Muscle layer of colon (tissue), 2 donors: ENCODE measurements at regions not wholly inside any gene's neighbourhood (a gene's known extent, or its start where the extent isn't known, plus 50 kb on each side); places are given as distances from the start of the nearest gene placed in this dataset.

Experiments used
- H3K27ac ChIP-seq: one replicate; pipeline ENCODE4 v1.7.0; 2013; ENCODE audit warnings: low read depth, mild to moderate bottlenecking, low read length, moderate library complexity
- H3K27me3 ChIP-seq, 2 donors: one replicate each; pipeline ENCODE4 v1.7.0; 2013; ENCODE audit warnings: low read length in 2 of 2, mild to moderate bottlenecking in 2 of 2; ENCODE audit not compliant: insufficient read depth in 2 of 2, control insufficient read depth in 1 of 2
- H3K36me3 ChIP-seq: one replicate; pipeline ENCODE4 v1.7.0; 2013; ENCODE audit warnings: mild to moderate bottlenecking, low read length; ENCODE audit not compliant: insufficient read depth
- H3K4me1 ChIP-seq: one replicate; pipeline ENCODE4 v1.7.0; 2013; ENCODE audit warnings: mild to moderate bottlenecking, low read length; ENCODE audit not compliant: insufficient read depth
- H3K4me3 ChIP-seq, 2 donors: one replicate each; pipeline ENCODE4 v1.7.0; 2013; ENCODE audit warnings: low read length in 2 of 2, low read depth in 1 of 2, mild to moderate bottlenecking in 1 of 2, moderate library complexity in 1 of 2
- H3K9ac ChIP-seq: one replicate; pipeline ENCODE4 v1.7.0; 2013; ENCODE audit warnings: low read length
- H3K9me3 ChIP-seq: one replicate; pipeline ENCODE4 v1.7.0; 2013; ENCODE audit warnings: mild to moderate bottlenecking, low read length
- donor health status: abdominal sarcoma.
- donor health status: Adenocarcinoma of cecum.

GRCh38 chr2:191516260-191516659, 161.7 kb upstream of the NABP1 start:
- H3K36me3 ChIP-seq = no peaks in the 10 kb centered on the region
- no peaks in the 10 kb centered on the region for H3K4me1 ChIP-seq
- H3K27me3 ChIP-seq = no peaks in the 10 kb centered on the region
- H3K4me3 ChIP-seq = no peak overlapping the region
- H3K9me3 ChIP-seq = no peaks in the 10 kb centered on the region
- no peak overlapping the region for H3K27ac ChIP-seq
- no peak overlapping the region for H3K9ac ChIP-seq

GRCh38 chr2:191521608-191522208, 156.2 kb upstream of the NABP1 start:
- H3K9ac ChIP-seq = no peak overlapping the region
- H3K4me3 ChIP-seq = no peak overlapping the region
- no peaks in the 10 kb centered on the region for H3K9me3 ChIP-seq
- H3K27ac ChIP-seq = no peak overlapping the region
- H3K4me1 ChIP-seq = no peaks in the 10 kb centered on the region
- H3K27me3 ChIP-seq = no peaks in the 10 kb centered on the region
- H3K36me3 ChIP-seq = no peaks in the 10 kb centered on the region

GRCh38 chr2:191522478-191523120, 155.3 kb upstream of the NABP1 start:
- H3K9me3 ChIP-seq = no peaks in the 10 kb centered on the region
- H3K36me3 ChIP-seq = no peaks in the 10 kb centered on the region
- no peaks in the 10 kb centered on the region for H3K4me1 ChIP-seq
- H3K27me3 ChIP-seq = no peaks in the 10 kb centered on the region
- no peak overlapping the region for H3K9ac ChIP-seq
- H3K27ac ChIP-seq = no peak overlapping the region
- no peak overlapping the region for H3K4me3 ChIP-seq

GRCh38 chr2:191526091-191526490, 151.8 kb upstream of the NABP1 start:
- Histone ChIP-seq H3K36me3 (no peaks in the 10 kb centered on the region), H3K4me1 (no peaks in the 10 kb centered on the region), H3K9ac (no peak overlapping the region), H3K4me3 (no peak overlapping the region), H3K9me3 (no peaks in the 10 kb centered on the region), H3K27ac (no peak overlapping the region), H3K27me3 (no peaks in the 10 kb centered on the region)

- Histone ChIP-seq H3K9ac (no peak overlapping the region), H3K4me1 (no peaks in the 10 kb centered on the region), H3K9me3 (no peaks in the 10 kb centered on the region), H3K27ac (no peak overlapping the region), H3K27me3 (no peaks in the 10 kb centered on the region), H3K4me3 (no peak overlapping the region), H3K36me3 (no peaks in the 10 kb centered on the region)
Observed at GRCh38 chr2:191526536-191526935, 151.4 kb upstream of the NABP1 start.

DNA sequence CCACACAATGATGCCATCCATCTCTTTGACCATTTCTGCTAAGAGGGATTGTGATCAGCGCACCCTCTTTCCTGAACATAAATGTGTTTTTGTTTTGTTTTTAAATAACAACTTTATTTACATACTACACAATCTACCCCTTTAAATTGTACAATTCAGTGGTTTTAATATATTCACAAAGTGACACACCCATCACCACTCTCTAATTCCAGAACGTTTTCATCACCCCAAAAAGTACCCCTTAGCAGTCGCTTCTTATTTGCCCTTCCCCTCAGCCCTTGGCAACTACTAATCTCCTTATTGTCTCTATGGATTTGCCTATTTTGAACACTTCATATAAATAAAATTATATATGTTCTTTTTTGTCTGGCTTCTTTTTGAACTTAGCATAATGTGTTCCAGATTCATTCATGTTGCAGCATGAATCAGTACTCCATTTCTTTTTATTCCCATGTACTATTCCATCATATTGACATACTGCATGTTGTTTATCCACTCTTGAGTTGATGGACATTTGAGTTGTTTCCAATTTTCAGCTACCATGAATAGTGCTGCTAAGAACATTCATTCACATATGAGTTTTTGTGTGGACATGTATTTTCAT, 150.9 kb upstream of the NABP1 start:
- H3K27ac ChIP-seq = no peak overlapping the region
- H3K4me1 ChIP-seq = no peaks in the 10 kb centered on the region
- H3K9ac ChIP-seq = no peak overlapping the region
- H3K4me3 ChIP-seq = no peak overlapping the region
- H3K9me3 ChIP-seq = no peaks in the 10 kb centered on the region
- no peaks in the 10 kb centered on the region for H3K27me3 ChIP-seq
- no peaks in the 10 kb centered on the region for H3K36me3 ChIP-seq

- no peaks in the 10 kb centered on the region for H3K36me3 ChIP-seq
- no peak overlapping the region for H3K27ac ChIP-seq
- H3K4me1 ChIP-seq = no peaks in the 10 kb centered on the region
- no peaks in the 10 kb centered on the region for H3K9me3 ChIP-seq
- no peak overlapping the region for H3K9ac ChIP-seq
- no peak overlapping the region for H3K4me3 ChIP-seq
- no peaks in the 10 kb centered on the region for H3K27me3 ChIP-seq
Observed at GRCh38 chr2:191530618-191531017, 147.3 kb upstream of the NABP1 start.

GRCh38 chr2:191533693-191534180, 144.2 kb upstream of the NABP1 start:
- Histone ChIP-seq H3K4me3 (no peak overlapping the region), H3K27ac (no peak overlapping the region), H3K36me3 (no peaks in the 10 kb centered on the region), H3K9me3 (no peaks in the 10 kb centered on the region), H3K9ac (no peak overlapping the region), H3K4me1 (no peaks in the 10 kb centered on the region), H3K27me3 (no peaks in the 10 kb centered on the region)

DNA sequence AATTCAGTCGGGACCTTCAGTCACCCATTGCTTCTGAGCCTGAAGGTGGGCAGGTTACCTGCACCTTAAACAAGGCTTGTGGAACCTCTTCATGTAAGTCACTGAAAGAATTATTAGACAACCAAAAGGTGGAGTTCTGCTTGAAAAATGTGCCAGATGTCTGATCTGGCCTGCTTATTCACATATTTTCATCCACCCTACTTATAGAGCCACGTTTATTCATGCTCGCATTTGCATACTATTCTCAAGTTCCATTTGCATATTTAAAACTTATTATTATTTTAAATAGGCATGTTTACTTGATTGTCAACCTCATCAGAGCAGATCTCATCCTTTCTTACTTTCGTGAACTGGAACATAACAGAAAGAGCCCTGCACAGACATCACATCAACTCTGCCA, 140.0 kb upstream of the NABP1 start:
- Histone ChIP-seq H3K27me3 (no peaks in the 10 kb centered on the region), H3K9ac (no peak overlapping the region), H3K4me1 (no peaks in the 10 kb centered on the region), H3K4me3 (no peak overlapping the region), H3K9me3 (no peaks in the 10 kb centered on the region), H3K27ac (no peak overlapping the region), H3K36me3 (no peaks in the 10 kb centered on the region)

DNA sequence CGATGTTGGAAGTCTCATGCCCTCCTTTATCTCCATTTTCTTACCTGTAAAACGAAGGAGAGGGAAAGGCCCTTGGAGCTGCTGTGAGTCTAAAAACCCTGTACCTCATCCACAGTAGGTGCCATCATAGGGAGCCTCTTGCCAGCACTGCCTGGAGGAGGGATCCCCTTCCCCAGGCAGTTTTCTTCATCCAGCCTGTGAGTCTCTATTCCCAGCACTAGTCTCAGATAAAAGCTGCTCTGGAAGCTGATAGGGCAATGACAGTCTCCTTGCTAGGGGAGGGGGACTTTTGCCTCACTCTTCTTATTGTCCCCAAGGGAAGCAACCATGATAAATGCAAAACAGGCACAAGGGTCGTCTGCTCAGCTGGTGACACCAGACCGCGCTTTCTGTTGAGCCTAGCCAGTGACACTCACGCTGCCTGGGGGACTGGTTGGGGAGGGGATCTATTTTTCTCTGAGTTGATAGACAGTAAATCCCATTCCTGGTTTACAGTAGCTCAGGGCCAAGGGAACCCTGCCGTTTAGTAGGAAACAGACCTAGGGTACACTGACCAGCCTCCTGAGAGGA, 139.5 kb upstream of the NABP1 start:
- no peaks in the 10 kb centered on the region for H3K36me3 ChIP-seq
- no peak overlapping the region for H3K4me3 ChIP-seq
- H3K9me3 ChIP-seq = no peaks in the 10 kb centered on the region
- H3K9ac ChIP-seq = no peak overlapping the region
- H3K27ac ChIP-seq = no peak overlapping the region
- H3K27me3 ChIP-seq = no peaks in the 10 kb centered on the region
- no peaks in the 10 kb centered on the region for H3K4me1 ChIP-seq

DNA sequence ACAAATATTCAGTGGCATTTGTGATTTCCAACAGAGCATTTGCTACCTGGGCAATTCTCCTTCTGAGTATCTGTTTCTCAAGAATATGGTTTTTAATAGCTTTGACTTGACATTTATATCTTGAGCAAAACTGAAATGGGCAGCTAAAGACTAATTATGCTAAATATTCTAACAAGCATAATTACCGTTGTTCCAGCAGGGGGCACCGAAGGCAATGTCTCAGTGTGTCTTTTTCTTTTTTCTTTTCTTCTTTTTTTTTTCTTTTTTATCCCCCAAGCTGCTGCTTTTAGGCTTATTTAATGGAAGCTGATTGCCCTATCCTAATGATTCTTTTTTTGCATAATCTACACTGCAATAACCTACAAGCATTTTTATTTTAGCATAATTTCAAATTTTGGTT, 138.9 kb upstream of the NABP1 start:
- H3K9ac ChIP-seq = no peak overlapping the region
- no peak overlapping the region for H3K4me3 ChIP-seq
- H3K27me3 ChIP-seq = no peaks in the 10 kb centered on the region
- no peaks in the 10 kb centered on the region for H3K36me3 ChIP-seq
- no peak overlapping the region for H3K27ac ChIP-seq
- H3K4me1 ChIP-seq = no peaks in the 10 kb centered on the region
- H3K9me3 ChIP-seq = no peaks in the 10 kb centered on the region
